ENCODE measurements at regions not wholly inside any gene's neighbourhood (a gene's known extent, or its start where the extent isn't known, plus 50 kb on each side); places are given as distances from the start of the nearest gene placed in this dataset.

- no peak for DNase-seq (ENCODE audit: low read depth, low spot score)
- Histone ChIP-seq H3K27me3 (ENCODE audit: control insufficient read depth, insufficient read depth, low read length) (no peaks in the 10 kb centered on the region), H3K4me3 (ENCODE audit: low read length) (no peak overlapping the region), H3K9me3 (ENCODE audit: control insufficient read depth, insufficient read depth, low read length) (no peaks in the 10 kb centered on the region), H3K36me3 (ENCODE audit: control insufficient read depth, insufficient read depth, low read length) (no peaks in the 10 kb centered on the region), H3K4me1 (ENCODE audit: control insufficient read depth, insufficient read depth, low read length) (no peaks in the 10 kb centered on the region), H3K27ac (ENCODE audit: low read length) (no peak overlapping the region)
- no CpG with 5 or more reads among the region's 3 CpGs for WGBS (ENCODE audit: insufficient coverage, insufficient read length)
Observed at GRCh38 chr1:55888685-55889317, 673.6 kb upstream of the USP24 start.

- Histone ChIP-seq H3K27me3 (ENCODE audit: control insufficient read depth, insufficient read depth, low read length) (no peaks in the 10 kb centered on the region), H3K27ac (ENCODE audit: low read length) (no peak overlapping the region), H3K4me3 (ENCODE audit: low read length) (no peak overlapping the region), H3K36me3 (ENCODE audit: control insufficient read depth, insufficient read depth, low read length) (no peaks in the 10 kb centered on the region), H3K9me3 (ENCODE audit: control insufficient read depth, insufficient read depth, low read length) (no peaks in the 10 kb centered on the region), H3K4me1 (ENCODE audit: control insufficient read depth, insufficient read depth, low read length) (no peaks in the 10 kb centered on the region)
- WGBS (ENCODE audit: insufficient coverage, insufficient read length): no CpG with 5 or more reads among the region's 4 CpGs
- no peak for DNase-seq (ENCODE audit: low read depth, low spot score)
Observed at GRCh38 chr1:55886856-55887712, 671.9 kb upstream of the USP24 start.

GRCh38 chr1:55885619-55886018 lies 670.5 kb upstream of the USP24 start:
- Histone ChIP-seq H3K4me1 (ENCODE audit: control insufficient read depth, insufficient read depth, low read length) (no peaks in the 10 kb centered on the region), H3K27me3 (ENCODE audit: control insufficient read depth, insufficient read depth, low read length) (no peaks in the 10 kb centered on the region), H3K36me3 (ENCODE audit: control insufficient read depth, insufficient read depth, low read length) (no peaks in the 10 kb centered on the region), H3K4me3 (ENCODE audit: low read length) (no peak overlapping the region), H3K27ac (ENCODE audit: low read length) (no peak overlapping the region), H3K9me3 (ENCODE audit: control insufficient read depth, insufficient read depth, low read length) (no peaks in the 10 kb centered on the region)
- no CpG with 5 or more reads among the region's 2 CpGs for WGBS (ENCODE audit: insufficient coverage, insufficient read length)
- no peak for DNase-seq (ENCODE audit: low read depth, low spot score)

GRCh38 chr1:55882931-55883330 lies 667.8 kb upstream of the USP24 start:
- no peak for DNase-seq (ENCODE audit: low read depth, low spot score)
- H3K4me1 ChIP-seq (ENCODE audit: control insufficient read depth, insufficient read depth, low read length): no peaks in the 10 kb centered on the region
- H3K36me3 ChIP-seq (ENCODE audit: control insufficient read depth, insufficient read depth, low read length): no peaks in the 10 kb centered on the region
- no peaks in the 10 kb centered on the region for H3K27me3 ChIP-seq (ENCODE audit: control insufficient read depth, insufficient read depth, low read length)
- H3K27ac ChIP-seq (ENCODE audit: low read length): no peak overlapping the region
- no peaks in the 10 kb centered on the region for H3K9me3 ChIP-seq (ENCODE audit: control insufficient read depth, insufficient read depth, low read length)
- no peak overlapping the region for H3K4me3 ChIP-seq (ENCODE audit: low read length)
- no CpG with 5 or more reads among the region's 6 CpGs for whole genome bisulfite sequencing (ENCODE audit: insufficient coverage, insufficient read length)

- no peaks in the 10 kb centered on the region for H3K27me3 ChIP-seq (ENCODE audit: control insufficient read depth, insufficient read depth, low read length)
- DNase-seq (ENCODE audit: low read depth, low spot score): no peak
- no peaks in the 10 kb centered on the region for H3K36me3 ChIP-seq (ENCODE audit: control insufficient read depth, insufficient read depth, low read length)
- H3K9me3 ChIP-seq (ENCODE audit: control insufficient read depth, insufficient read depth, low read length): no peaks in the 10 kb centered on the region
- no peaks in the 10 kb centered on the region for H3K4me1 ChIP-seq (ENCODE audit: control insufficient read depth, insufficient read depth, low read length)
- no peak overlapping the region for H3K27ac ChIP-seq (ENCODE audit: low read length)
- no peak overlapping the region for H3K4me3 ChIP-seq (ENCODE audit: low read length)
- no CpG with 5 or more reads among the region's 11 CpGs for WGBS (ENCODE audit: insufficient coverage, insufficient read length)
Observed at GRCh38 chr1:55879346-55879745, 664.2 kb upstream of the USP24 start.

- no peak for DNase-seq (ENCODE audit: low read depth, low spot score)
- WGBS (ENCODE audit: insufficient coverage, insufficient read length): no CpG with 5 or more reads among the region's 6 CpGs
- Histone ChIP-seq H3K4me1 (ENCODE audit: control insufficient read depth, insufficient read depth, low read length) (no peaks in the 10 kb centered on the region), H3K4me3 (ENCODE audit: low read length) (no peak overlapping the region), H3K27me3 (ENCODE audit: control insufficient read depth, insufficient read depth, low read length) (no peaks in the 10 kb centered on the region), H3K9me3 (ENCODE audit: control insufficient read depth, insufficient read depth, low read length) (no peaks in the 10 kb centered on the region), H3K36me3 (ENCODE audit: control insufficient read depth, insufficient read depth, low read length) (no peaks in the 10 kb centered on the region), H3K27ac (ENCODE audit: low read length) (no peak overlapping the region)
Observed at GRCh38 chr1:55877437-55878232, 662.5 kb upstream of the USP24 start.

GRCh38 chr1:55876276-55877060 lies 661.3 kb upstream of the USP24 start:
- no CpG with 5 or more reads among the region's 1 CpG for WGBS (ENCODE audit: insufficient coverage, insufficient read length)
- no peaks in the 10 kb centered on the region for H3K4me1 ChIP-seq (ENCODE audit: control insufficient read depth, insufficient read depth, low read length)
- no peaks in the 10 kb centered on the region for H3K27me3 ChIP-seq (ENCODE audit: control insufficient read depth, insufficient read depth, low read length)
- H3K36me3 ChIP-seq (ENCODE audit: control insufficient read depth, insufficient read depth, low read length): no peaks in the 10 kb centered on the region
- no peaks in the 10 kb centered on the region for H3K9me3 ChIP-seq (ENCODE audit: control insufficient read depth, insufficient read depth, low read length)
- no peak overlapping the region for H3K27ac ChIP-seq (ENCODE audit: low read length)
- no peak overlapping the region for H3K4me3 ChIP-seq (ENCODE audit: low read length)
- no peak for DNase-seq (ENCODE audit: low read depth, low spot score)

GRCh38 chr1:55870106-55870505 lies 654.9 kb upstream of the USP24 start:
- no peak for DNase-seq (ENCODE audit: low read depth, low spot score)
- no peaks in the 10 kb centered on the region for H3K4me1 ChIP-seq (ENCODE audit: control insufficient read depth, insufficient read depth, low read length)
- no peak overlapping the region for H3K4me3 ChIP-seq (ENCODE audit: low read length)
- no peaks in the 10 kb centered on the region for H3K9me3 ChIP-seq (ENCODE audit: control insufficient read depth, insufficient read depth, low read length)
- H3K27me3 ChIP-seq (ENCODE audit: control insufficient read depth, insufficient read depth, low read length): no peaks in the 10 kb centered on the region
- no peak overlapping the region for H3K27ac ChIP-seq (ENCODE audit: low read length)
- H3K36me3 ChIP-seq (ENCODE audit: control insufficient read depth, insufficient read depth, low read length): no peaks in the 10 kb centered on the region

- no peak for DNase-seq (ENCODE audit: low read depth, low spot score)
- Histone ChIP-seq H3K4me1 (ENCODE audit: control insufficient read depth, insufficient read depth, low read length) (no peaks in the 10 kb centered on the region), H3K27me3 (ENCODE audit: control insufficient read depth, insufficient read depth, low read length) (no peaks in the 10 kb centered on the region), H3K9me3 (ENCODE audit: control insufficient read depth, insufficient read depth, low read length) (no peaks in the 10 kb centered on the region), H3K36me3 (ENCODE audit: control insufficient read depth, insufficient read depth, low read length) (no peaks in the 10 kb centered on the region), H3K4me3 (ENCODE audit: low read length) (no peak overlapping the region), H3K27ac (ENCODE audit: low read length) (no peak overlapping the region)
- WGBS (ENCODE audit: insufficient coverage, insufficient read length): no CpG with 5 or more reads among the region's 1 CpG
Observed at GRCh38 chr1:55869065-55869464, 653.9 kb upstream of the USP24 start.

GRCh38 chr1:55868026-55868425 lies 652.9 kb upstream of the USP24 start:
- DNase-seq (ENCODE audit: low read depth, low spot score): no peak
- WGBS (ENCODE audit: insufficient coverage, insufficient read length): no CpG with 5 or more reads among the region's 2 CpGs
- Histone ChIP-seq H3K4me1 (ENCODE audit: control insufficient read depth, insufficient read depth, low read length) (no peaks in the 10 kb centered on the region), H3K9me3 (ENCODE audit: control insufficient read depth, insufficient read depth, low read length) (no peaks in the 10 kb centered on the region), H3K4me3 (ENCODE audit: low read length) (no peak overlapping the region), H3K27ac (ENCODE audit: low read length) (no peak overlapping the region), H3K27me3 (ENCODE audit: control insufficient read depth, insufficient read depth, low read length) (no peaks in the 10 kb centered on the region), H3K36me3 (ENCODE audit: control insufficient read depth, insufficient read depth, low read length) (no peaks in the 10 kb centered on the region)
